Esophagus squamous epithelium (tissue), 5 donors: ENCODE measurements at regions not wholly inside any gene's neighbourhood (a gene's known extent, or its start where the extent isn't known, plus 50 kb on each side); places are given as distances from the start of the nearest gene placed in this dataset.

ENCODE experiments used
- DNase-seq: peaks from one replicate; lab custom pipeline; 2025; lab: John Stamatoyannopoulos, UW
- H3K27ac ChIP-seq, 4 donors: fragments of 200-600 bp; sonication (generic); one replicate each; pipeline ENCODE4 v1.5.1; 2016 to 2019; ENCODE audit warnings: mild to moderate bottlenecking in 1 of 4
- H3K27me3 ChIP-seq, 4 donors: fragments of 200-600 bp; sonication (generic); 1 replicate in 3 of 4; 2 replicates in 1 of 4; pipeline versions ENCODE4 v1.5.1 to v1.6.0; 2017 to 2021; ENCODE audit warnings: antibody characterized with exemption in 1 of 4
- H3K36me3 ChIP-seq, 3 donors: fragments of 200-600 bp; sonication (generic); one replicate each; pipeline ENCODE4 v1.5.1; 2016 to 2019
- H3K4me1 ChIP-seq, 3 donors: fragments of 200-600 bp; sonication (generic); one replicate each; pipeline ENCODE4 v1.5.1; 2017 to 2019
- H3K4me3 ChIP-seq, 4 donors: fragments of 200-600 bp; sonication (generic); 1 replicate in 3 of 4; 2 replicates in 1 of 4; pipeline ENCODE4 v1.5.1; 2016 to 2019; ENCODE audit warnings: mild to moderate bottlenecking in 2 of 4, moderate library complexity in 1 of 4
- H3K9me3 ChIP-seq, 3 donors: fragments of 200-600 bp; sonication (generic); one replicate each; pipeline ENCODE4 v1.5.1; 2016 to 2019
- POLR2A ChIP-seq, 4 donors: fragments of 450-650 bp; IDR thresholded peaks; one replicate each; pipeline ENCODE4 v1.6.1; 2017; ENCODE audit warnings: antibody characterized with exemption in 4 of 4, mild to moderate bottlenecking in 4 of 4, moderate library complexity in 3 of 4
- WGBS, 2 donors: methylation state at CpG; one replicate each; pipeline ENCODE4 v1.1.5; 2018; 5-methylcytosine and 5-hydroxymethylcytosine counted together
- intact Hi-C: fragments of 100-400 bp; cut with DNase I; formaldehyde crosslinking; loops from one replicate; pipeline ENCODE4 v1.15.0; 2022
- TF ChIP-seq, protein P1 (sequence below), 6 experiments: fragments of 450-650 bp in 4 of 6; fragments of 200-600 bp in 2 of 6; sonication (generic) in 2 of 6; IDR thresholded peaks; one replicate each; pipeline ENCODE4 v1.5.1; 2016 to 2019; ENCODE audit warnings: antibody characterized with exemption in 6 of 6, mild to moderate bottlenecking in 4 of 6, moderate library complexity in 4 of 6
- donor health status: DM: yes; HTN: yes; CAD: no.

DNA sequence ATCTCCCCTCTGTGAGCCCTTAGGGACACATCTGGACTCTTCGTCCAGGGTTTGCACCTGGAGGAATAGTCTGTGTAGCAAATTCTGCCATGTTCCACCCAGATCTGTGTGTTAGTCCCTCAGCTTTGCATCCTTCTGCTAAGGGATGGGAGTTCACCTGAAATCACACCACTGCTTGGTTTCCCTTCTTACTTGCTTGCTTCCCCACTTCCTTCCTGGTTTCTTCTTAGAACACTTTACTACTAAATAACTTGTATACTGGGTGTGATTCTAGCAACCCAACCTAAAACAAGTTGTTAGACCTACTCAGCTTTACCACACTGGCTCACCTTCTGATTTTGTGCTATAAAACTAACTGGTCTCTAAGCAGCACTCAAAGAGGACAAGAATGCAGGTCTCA, 202.6 kb upstream of the MAP3K1 start:
- H3K36me3 ChIP-seq = no peaks in the 10 kb centered on the region
- TF ChIP-seq POLR2A (IDR thresholded peaks at IDR 0.05) = no peak
- TF ChIP-seq, protein P1, sequence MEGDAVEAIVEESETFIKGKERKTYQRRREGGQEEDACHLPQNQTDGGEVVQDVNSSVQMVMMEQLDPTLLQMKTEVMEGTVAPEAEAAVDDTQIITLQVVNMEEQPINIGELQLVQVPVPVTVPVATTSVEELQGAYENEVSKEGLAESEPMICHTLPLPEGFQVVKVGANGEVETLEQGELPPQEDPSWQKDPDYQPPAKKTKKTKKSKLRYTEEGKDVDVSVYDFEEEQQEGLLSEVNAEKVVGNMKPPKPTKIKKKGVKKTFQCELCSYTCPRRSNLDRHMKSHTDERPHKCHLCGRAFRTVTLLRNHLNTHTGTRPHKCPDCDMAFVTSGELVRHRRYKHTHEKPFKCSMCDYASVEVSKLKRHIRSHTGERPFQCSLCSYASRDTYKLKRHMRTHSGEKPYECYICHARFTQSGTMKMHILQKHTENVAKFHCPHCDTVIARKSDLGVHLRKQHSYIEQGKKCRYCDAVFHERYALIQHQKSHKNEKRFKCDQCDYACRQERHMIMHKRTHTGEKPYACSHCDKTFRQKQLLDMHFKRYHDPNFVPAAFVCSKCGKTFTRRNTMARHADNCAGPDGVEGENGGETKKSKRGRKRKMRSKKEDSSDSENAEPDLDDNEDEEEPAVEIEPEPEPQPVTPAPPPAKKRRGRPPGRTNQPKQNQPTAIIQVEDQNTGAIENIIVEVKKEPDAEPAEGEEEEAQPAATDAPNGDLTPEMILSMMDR (IDR thresholded peaks at IDR 0.05) = no peak
- H3K27me3 ChIP-seq = no peaks in the 10 kb centered on the region
- no peak overlapping the region for H3K27ac ChIP-seq
- no peak for DNase-seq
- H3K4me1 ChIP-seq = peaks cover 29 to 75% (median 30%) of the 10 kb centered on the region in 3 donors
- peaks cover 0 to 11% (median 0%) of the 10 kb centered on the region in 3 donors for H3K9me3 ChIP-seq
- WGBS, 2 donors = 58 to 75% methylated on average over 1 of the region's 1 CpG
- no peak overlapping the region for H3K4me3 ChIP-seq
- intact Hi-C loops = no loop called here

DNA sequence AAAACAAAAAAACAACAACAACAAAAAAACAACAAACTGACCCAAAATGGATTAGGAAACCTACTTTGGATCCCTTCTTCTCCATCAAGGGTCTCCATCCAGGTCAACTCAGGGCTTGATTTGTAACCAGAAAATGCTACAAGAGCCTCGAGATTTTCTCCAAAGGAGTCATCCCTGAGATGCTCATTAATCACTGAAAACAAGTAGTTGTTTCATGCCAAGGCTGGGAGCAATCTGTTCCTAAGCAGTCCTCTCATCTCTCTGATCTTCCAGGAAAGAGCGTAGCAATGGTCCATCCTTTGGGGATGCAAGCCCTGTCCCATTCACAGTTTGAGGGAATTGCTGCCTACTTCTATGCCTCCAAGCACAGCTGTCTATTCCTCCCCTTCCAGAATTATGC, 203.0 kb upstream of the MAP3K1 start:
- H3K27me3 ChIP-seq = no peaks in the 10 kb centered on the region
- H3K4me1 ChIP-seq = peaks cover 30 to 76% (median 32%) of the 10 kb centered on the region in 3 donors
- no peak for DNase-seq
- 55 to 75% methylated on average over 2 of the region's 2 CpGs for WGBS, 2 donors
- intact Hi-C loops = no loop called here
- H3K4me3 ChIP-seq = no peak overlapping the region
- no peak for TF ChIP-seq POLR2A (IDR thresholded peaks at IDR 0.05)
- TF ChIP-seq, protein P1 (IDR thresholded peaks at IDR 0.05) = no peak
- H3K36me3 ChIP-seq = no peaks in the 10 kb centered on the region
- peaks cover 0 to 6% (median 0%) of the 10 kb centered on the region in 3 donors for H3K9me3 ChIP-seq
- H3K27ac ChIP-seq = no peak overlapping the region

DNA sequence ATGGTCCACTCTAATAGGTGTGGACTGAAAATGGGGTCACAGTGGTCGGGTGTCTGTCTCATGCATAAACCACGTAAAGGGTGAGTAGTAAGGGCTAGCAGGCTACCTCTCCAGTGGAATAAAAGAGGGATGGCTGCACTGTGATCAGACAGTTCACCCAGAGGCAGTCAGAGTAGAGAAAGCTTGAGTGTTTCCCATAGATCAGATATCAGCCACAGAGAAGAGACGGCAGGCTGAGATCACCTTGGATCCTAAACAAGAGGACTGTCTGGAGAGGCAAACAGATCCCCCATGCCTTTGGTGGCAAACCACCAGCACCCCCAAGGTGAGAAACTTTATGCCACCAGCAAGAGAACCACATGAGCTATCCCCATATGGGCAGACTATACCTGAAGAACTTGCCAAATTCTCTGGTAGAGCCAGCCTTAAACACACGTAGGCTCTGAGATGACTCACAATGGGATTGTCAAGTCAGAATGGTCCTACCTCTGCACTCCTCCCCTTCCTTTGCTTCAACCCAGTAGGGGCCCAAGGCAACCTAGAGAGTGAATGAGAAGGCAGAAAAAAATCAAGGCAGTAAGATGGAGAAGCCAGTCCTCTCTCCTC, 205.2 kb upstream of the MAP3K1 start:
- intact Hi-C loops = no loop called here
- no peak for DNase-seq

DNA sequence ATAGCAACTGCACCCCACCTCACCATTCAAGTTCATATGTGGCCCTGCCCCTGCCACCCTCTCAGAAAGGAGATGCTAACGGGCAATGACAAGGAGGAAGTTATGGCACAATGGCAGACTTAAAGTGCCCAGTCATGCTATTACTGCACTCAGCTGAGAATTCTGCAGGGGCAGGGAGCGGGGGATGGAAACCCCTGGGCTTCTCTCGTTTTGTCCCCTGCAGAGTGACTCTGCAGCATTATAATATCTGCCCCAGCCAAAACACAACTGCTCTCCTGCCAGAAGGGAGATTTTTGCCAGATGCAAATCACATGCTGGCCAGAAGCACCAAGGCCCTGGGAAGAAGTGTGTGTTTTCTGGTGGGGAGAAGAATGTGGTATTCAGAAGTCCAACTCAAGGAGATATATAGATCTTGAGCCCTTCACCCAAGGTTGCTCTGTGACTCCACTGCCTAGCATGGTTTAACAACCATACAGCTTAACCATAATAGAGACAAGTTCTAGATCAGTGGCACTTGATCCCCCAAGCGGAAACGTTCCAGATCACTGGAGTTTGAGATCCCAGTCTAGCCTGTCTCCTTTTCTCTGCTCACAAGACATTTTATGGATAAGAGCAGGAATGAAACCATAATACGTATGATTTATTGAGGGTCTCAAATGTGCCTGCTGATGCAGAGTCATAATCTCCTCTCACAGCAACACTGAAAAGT, 207.0 kb upstream of the MAP3K1 start:
- peak overlapping the region; percentile 48 to 78 (median 64) for H3K27ac ChIP-seq
- no peak for TF ChIP-seq POLR2A (IDR thresholded peaks at IDR 0.05)
- TF ChIP-seq, protein P1 (IDR thresholded peaks at IDR 0.05) = no peak
- H3K9me3 ChIP-seq = peaks cover 0 to 4% (median 0%) of the 10 kb centered on the region in 3 donors
- intact Hi-C loops = no loop called here
- H3K36me3 ChIP-seq = no peaks in the 10 kb centered on the region
- 79 to 86% methylated on average over 4 of the region's 6 CpGs for WGBS, 2 donors
- no peaks in the 10 kb centered on the region for H3K27me3 ChIP-seq
- H3K4me3 ChIP-seq = no peak overlapping the region
- peaks cover 13 to 50% (median 15%) of the 10 kb centered on the region in 3 donors for H3K4me1 ChIP-seq
- DNase-seq = no peak

More for the DNA sequence above, 205.2 kb upstream of the MAP3K1 start:
- Histone ChIP-seq H3K9me3 (peaks cover 0 to 4% (median 0%) of the 10 kb centered on the region in 3 donors), H3K27ac (peak overlapping the region in 3 of 4 donors; percentile 62 to 73 (median 62)), H3K27me3 (no peaks in the 10 kb centered on the region), H3K4me1 (peaks cover 18 to 67% (median 22%) of the 10 kb centered on the region in 3 donors), H3K4me3 (no peak overlapping the region), H3K36me3 (no peaks in the 10 kb centered on the region)
- TF ChIP-seq, protein P1 (IDR thresholded peaks at IDR 0.05) = no peak
- TF ChIP-seq POLR2A (IDR thresholded peaks at IDR 0.05) = no peak
- WGBS, 2 donors = 68 to 75% methylated on average over 4 of the region's 4 CpGs

DNA sequence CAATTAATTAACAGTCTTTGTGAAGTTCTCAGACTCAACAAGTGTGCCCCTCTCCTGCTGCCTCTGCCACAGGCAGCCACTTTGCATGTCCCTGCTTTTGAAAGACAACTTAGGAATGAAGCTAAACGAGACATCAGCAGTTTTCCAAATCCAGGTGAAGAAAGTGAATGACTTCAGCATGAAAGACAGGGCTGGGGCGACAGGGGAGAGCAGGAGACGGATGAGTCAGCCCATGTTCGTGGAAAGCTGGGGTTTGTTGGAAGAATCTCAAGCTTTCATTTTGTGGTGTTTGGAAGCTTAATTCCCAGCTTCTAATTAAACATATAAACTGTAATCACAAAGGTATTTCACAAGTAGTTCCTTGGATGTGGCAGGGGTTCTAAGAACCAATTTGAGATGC, 207.8 kb upstream of the MAP3K1 start:
- peak overlapping the region; percentile 51 to 78 (median 66) for H3K27ac ChIP-seq
- H3K36me3 ChIP-seq = no peaks in the 10 kb centered on the region
- no peak overlapping the region for H3K4me3 ChIP-seq
- H3K4me1 ChIP-seq = peaks cover 13 to 50% (median 15%) of the 10 kb centered on the region in 3 donors
- intact Hi-C loops = no loop called here
- no peak for DNase-seq
- H3K27me3 ChIP-seq = no peaks in the 10 kb centered on the region
- TF ChIP-seq POLR2A (IDR thresholded peaks at IDR 0.05) = no peak
- TF ChIP-seq, protein P1 (IDR thresholded peaks at IDR 0.05) = no peak
- peaks cover 0 to 4% (median 0%) of the 10 kb centered on the region in 3 donors for H3K9me3 ChIP-seq
- 27 to 44% methylated on average over 4 of the region's 4 CpGs for WGBS, 2 donors
